D721Med (cell line): ENCODE measurements at regions not wholly inside any gene's neighbourhood (a gene's known extent, or its start where the extent isn't known, plus 50 kb on each side); places are given as distances from the start of the nearest gene placed in this dataset.

Experiments used
- DNase-seq: peaks from one replicate; pipeline ENCODE4 v3.0.0; 2011; ENCODE audit warnings: low spot score; ENCODE audit not compliant: insufficient read length
- FAIRE-seq: peaks from 2 replicates; lab custom pipeline; 2011; peaks lifted over from hg19 to GRCh38; lab: Jason Lieb, UNC
- CTCF ChIP-seq: IDR thresholded peaks from 2 replicates; pipeline ENCODE4 v1.5.1; 2012; ENCODE audit warnings: mild to moderate bottlenecking, control low read depth; ENCODE audit not compliant: insufficient read depth; ENCODE audit errors: missing control alignments

DNA sequence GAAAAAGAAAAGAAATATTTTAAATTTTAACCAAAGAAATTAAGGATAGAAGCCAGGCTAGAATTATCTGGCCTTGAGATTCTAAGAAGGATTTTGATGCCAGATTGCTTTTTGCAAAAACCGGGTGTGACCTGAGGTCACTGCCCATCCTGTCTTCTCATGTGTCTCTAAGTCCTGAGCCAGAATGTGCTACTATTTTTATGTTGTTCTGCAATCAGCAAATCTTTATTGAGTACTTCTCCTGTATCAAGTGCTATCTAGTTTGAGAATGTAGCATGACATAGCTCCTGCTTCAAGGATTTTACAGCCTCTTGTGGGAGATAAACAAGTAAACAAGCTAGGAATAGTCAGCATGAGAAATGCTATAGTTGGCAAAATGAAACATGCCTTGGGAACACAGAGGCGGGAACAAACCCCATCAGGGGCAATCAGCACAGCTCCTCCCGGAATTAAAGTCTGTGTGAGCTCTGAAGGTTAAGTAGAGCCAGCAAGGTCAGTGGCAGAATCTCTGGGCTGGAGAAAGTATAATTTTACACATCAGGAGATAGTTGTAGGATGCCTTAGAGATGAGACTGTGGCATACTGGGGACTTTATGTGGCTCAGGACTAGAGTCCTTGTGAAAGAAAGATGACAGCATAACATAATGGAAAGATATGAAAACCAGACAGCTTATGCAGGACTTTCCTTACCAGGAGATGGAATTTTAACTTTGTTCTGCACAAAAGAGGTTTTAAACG is 899.5 kb upstream of the SLC10A2 start:
- no peak for TF ChIP-seq CTCF
- DNase-seq (no peak), FAIRE-seq (peak; percentile 81)

GRCh38 chr13:103961784-103962183 is 895.6 kb upstream of the SLC10A2 start:
- DNase-seq (no peak), FAIRE-seq (no peak)
- TF ChIP-seq CTCF = no peak

DNA sequence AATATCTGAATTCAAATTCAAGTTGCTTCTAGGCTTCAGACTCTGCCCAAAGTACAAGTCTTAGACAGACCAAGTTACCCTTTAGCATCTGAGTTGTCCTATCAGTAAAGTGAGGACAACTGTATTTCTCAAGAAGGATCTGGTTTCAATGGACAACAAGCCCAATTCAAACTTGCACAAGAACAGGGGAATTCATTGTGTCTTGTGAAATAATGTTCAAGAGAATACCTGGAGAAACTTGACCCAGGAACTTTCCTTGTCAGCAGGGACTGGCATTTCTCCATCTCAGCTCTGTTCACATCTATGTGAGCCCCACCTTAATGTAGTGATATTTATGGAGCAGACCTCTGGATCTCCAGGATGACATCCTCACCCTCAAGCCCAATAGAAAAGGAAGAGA is 894.9 kb upstream of the SLC10A2 start:
- DNase-seq (no peak), FAIRE-seq (no peak)
- no peak for TF ChIP-seq CTCF

DNA sequence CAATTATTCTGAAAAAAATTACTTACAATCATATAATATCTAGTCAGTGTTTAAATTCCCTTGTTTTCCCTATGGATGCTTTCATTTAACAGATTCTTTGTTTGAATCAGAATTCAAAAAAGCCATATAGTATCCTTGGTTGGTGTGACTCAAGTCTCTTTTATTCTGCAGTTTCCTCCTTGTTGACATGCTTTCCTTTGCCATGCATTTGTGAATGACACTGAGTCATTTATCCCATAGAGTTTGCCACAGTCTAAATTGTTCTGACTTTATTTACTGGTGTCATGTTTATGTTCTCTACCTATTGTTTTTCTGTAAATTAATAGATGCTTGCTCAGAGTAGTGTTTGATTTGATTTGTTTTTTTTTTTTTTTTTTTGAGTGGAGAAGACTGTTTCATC is 893.8 kb upstream of the SLC10A2 start:
- FAIRE-seq = no peak
- TF ChIP-seq CTCF = no peak

DNA sequence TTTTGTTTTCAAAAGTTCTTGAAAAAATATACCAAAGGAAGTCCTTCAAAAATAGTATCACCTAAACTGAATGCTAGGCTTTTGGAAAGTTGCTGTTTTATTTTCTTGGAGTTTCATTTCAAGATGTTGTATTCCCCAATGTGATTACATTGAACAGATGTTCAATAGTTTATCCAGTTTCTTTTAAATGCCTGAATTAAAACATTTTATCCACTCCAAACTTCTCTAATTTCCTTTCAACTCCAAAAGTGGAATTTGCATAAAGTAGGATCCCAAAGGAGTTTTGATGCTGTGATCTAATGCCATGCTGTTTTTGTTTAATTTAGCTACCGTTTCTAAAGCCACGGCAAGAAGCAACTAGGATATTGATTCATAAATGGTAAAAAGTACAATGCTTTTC is 892.5 kb upstream of the SLC10A2 start:
- FAIRE-seq = peak; percentile 16
- no peak for TF ChIP-seq CTCF

More for the DNA sequence above, 893.8 kb upstream of the SLC10A2 start:
- DNase-seq = no peak

GRCh38 chr13:103957939-103958338 is 891.7 kb upstream of the SLC10A2 start:
- FAIRE-seq (no peak), DNase-seq (no peak)
- no peak for TF ChIP-seq CTCF

More for the DNA sequence above, 892.5 kb upstream of the SLC10A2 start:
- DNase-seq = no peak

DNA sequence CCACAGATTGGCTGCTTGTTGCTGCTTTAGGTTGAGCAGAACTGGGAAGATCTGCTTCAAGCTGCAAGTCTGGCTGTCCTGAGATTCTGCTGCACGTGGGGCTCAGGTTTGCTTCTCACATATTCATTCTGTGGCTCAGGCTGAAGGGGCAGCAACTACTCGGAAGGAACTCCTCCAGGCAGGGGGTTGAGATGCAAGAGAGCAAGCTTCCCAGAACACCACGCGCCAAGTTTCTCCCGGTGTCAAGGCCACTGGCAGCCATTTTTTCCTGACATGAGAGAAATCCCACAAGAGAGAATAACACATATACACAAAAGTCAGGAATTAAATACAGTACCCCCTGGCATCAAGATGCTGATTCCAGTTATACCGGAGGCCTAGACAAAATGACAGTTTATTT is 887.6 kb upstream of the SLC10A2 start:
- FAIRE-seq = no peak
- no peak for TF ChIP-seq CTCF
- no peak for DNase-seq
